GM13976 (cell line): ENCODE measurements at regions not wholly inside any gene's neighbourhood (a gene's known extent, or its start where the extent isn't known, plus 50 kb on each side); places are given as distances from the start of the nearest gene placed in this dataset.

Experiments
- DNase-seq: peaks from one replicate; pipeline ENCODE4 v3.0.0; 2012; ENCODE audit warnings: low spot score
- CTCF ChIP-seq: IDR thresholded peaks from 2 replicates; pipeline ENCODE4 v1.5.1; 2012; ENCODE audit warnings: borderline replicate concordance, mild to moderate bottlenecking; ENCODE audit not compliant: insufficient read depth; ENCODE audit errors: extremely low read depth, missing control alignments, control extremely low read depth
- in situ Hi-C: fragments of 300-500 bp; cut with MboI; formaldehyde crosslinking; loops from one replicate; pipeline ENCODE4 v1.12.0; 2022; ENCODE audit warnings: low sequenced_read_pairs, mixed read lengths, inconsistent platforms; ENCODE audit not compliant: unreplicated experiment

DNA sequence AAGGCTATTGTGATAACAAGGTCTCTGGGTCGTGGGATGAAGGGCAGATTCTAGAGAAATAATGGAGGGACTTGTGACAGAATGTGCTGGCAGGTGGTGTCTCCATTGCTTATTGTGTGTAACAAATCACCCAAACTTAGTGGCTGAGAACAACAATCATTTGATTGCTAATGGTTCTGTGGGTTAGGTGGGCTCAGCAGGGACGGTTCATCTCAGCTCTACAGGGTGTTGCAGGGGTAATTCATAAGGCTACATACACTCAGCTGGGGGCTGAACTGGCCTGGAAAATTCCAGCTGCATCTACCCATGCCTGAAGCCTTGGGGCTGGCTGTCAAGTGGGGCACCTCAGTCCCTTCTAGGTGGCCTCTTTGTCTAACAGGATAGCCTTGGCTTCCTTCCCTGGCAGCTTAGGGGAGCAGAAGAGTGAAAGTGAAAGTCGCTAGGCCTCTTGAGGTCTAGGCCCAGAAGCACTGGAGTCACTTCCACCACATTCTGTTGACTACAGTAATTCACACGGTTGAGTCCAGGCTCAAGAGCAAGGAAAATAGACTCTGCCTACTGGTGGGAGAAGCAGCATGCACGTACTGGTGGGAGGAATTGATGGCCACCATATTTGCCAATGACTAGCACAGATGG, 308.9 kb downstream of the MN1 start:
- in situ Hi-C loops, result no loop called here

DNA sequence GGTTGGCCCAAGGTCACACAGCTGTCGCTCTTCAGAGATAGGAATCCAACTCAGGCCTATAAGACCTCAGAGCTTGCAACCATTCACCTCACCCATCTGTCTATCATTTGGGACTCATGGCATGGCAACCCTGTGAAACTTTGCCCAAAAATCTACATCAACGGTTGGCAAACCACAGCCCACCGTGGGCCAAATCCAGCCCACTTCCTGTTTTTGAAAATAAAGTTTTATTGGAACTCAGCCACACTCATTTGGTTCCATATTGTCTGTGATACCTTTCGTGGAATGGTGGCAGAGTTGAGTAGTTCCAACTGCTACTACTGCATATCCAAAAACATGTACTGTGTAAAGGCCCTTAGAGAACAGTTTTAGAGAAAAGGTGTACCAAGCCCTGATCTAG, 307.8 kb downstream of the MN1 start:
- no peak for DNase-seq
- TF ChIP-seq CTCF, result no peak
- in situ Hi-C loops, result no loop called here

More for the DNA sequence above, 308.9 kb downstream of the MN1 start:
- no peak for TF ChIP-seq CTCF
- DNase-seq, result no peak

DNA sequence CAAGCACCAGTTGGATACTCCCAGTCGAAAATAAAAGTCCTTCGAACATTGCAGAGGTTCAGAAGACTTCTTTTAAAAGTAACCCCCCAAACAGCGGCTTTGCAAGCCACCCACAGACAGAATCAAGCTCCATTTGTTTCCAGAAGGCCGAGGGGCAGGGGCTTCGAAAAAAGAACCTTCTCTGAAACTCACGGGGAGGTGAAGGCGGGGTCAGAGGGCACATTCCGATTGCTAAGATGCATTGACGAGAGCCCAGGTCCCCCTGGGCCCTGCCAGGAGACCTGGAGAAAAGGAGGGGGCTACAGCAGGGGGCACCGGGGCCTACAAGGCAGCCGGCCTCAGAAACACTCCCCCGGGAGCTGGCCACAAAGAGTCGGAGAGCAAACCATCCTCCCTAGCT, 306.8 kb downstream of the MN1 start:
- DNase-seq, result no peak
- TF ChIP-seq CTCF, result no peak
- in situ Hi-C loops, result no loop called here

GRCh38 chr22:27495325-27495724, 306.2 kb downstream of the MN1 start:
- TF ChIP-seq CTCF, result no peak
- DNase-seq, result no peak
- in situ Hi-C loops, result no loop called here

- no peak for TF ChIP-seq CTCF
- in situ Hi-C loops, result no loop called here
- no peak for DNase-seq
Measured at GRCh38 chr22:27499121-27499520, 302.4 kb downstream of the MN1 start.

GRCh38 chr22:27501191-27501936, 300.2 kb downstream of the MN1 start:
- no peak for DNase-seq
- no peak for TF ChIP-seq CTCF

More at GRCh38 chr22:27501191-27501936, 300.2 kb downstream of the MN1 start:
- in situ Hi-C loops, result no loop called here
